Neural progenitor cell (in vitro differentiated cells): ENCODE measurements at regions not wholly inside any gene's neighbourhood (a gene's known extent, or its start where the extent isn't known, plus 50 kb on each side); places are given as distances from the start of the nearest gene placed in this dataset.
"Not testable (repeated sequence)": the region's sequence is repeated elsewhere in the genome, so short reads cannot be mapped to it uniquely, and the experiment has no call there.

Experiments
- DNase-seq: peaks from one replicate; pipeline ENCODE4 v3.0.0-alpha.2; 2016; ENCODE audit warnings: low spot score
- H2AFZ ChIP-seq: fragments of 200-600 bp; sonication (generic); replicated peaks from 2 replicates; pipeline ENCODE4 v1.6.1; 2016; ENCODE audit warnings: antibody characterized with exemption
- H3F3A ChIP-seq: fragments of 200-600 bp; sonication (generic); 2 replicates; pipeline ENCODE4 v1.6.1; 2016; ENCODE audit warnings: antibody characterized with exemption, low read depth
- H3K27ac ChIP-seq: fragments of 200-600 bp; sonication (generic); 2 replicates; pipeline ENCODE4 v1.5.1; 2016; ENCODE audit warnings: mild to moderate bottlenecking
- H3K27me3 ChIP-seq: fragments of 200-600 bp; sonication (generic); 2 replicates; pipeline ENCODE4 v1.6.1; 2016; ENCODE audit warnings: mild to moderate bottlenecking, moderate library complexity
- H3K36me3 ChIP-seq: fragments of 200-600 bp; sonication (generic); 2 replicates; pipeline ENCODE4 v1.5.1; 2016
- H3K4me1 ChIP-seq: fragments of 200-600 bp; sonication (generic); 2 replicates; pipeline ENCODE4 v1.6.1; 2016; ENCODE audit warnings: mixed run types
- H3K4me2 ChIP-seq: fragments of 200-600 bp; sonication (generic); 2 replicates; pipeline ENCODE4 v1.6.1; 2016
- H3K4me3 ChIP-seq: fragments of 200-600 bp; sonication (generic); 2 replicates; pipeline ENCODE4 v1.5.1; 2016
- H3K79me2 ChIP-seq: fragments of 200-600 bp; sonication (generic); 2 replicates; pipeline ENCODE4 v1.6.1; 2016; ENCODE audit warnings: low read depth
- H3K9ac ChIP-seq: fragments of 200-600 bp; sonication (generic); 2 replicates; pipeline ENCODE4 v1.6.1; 2016
- H3K9me3 ChIP-seq: fragments of 200-600 bp; sonication (generic); 2 replicates; pipeline ENCODE4 v1.5.1; 2016; ENCODE audit warnings: low read depth
- H4K20me1 ChIP-seq: fragments of 200-600 bp; sonication (generic); 2 replicates; pipeline ENCODE4 v1.6.1; 2016; ENCODE audit warnings: low read depth
- H3K27ac Mint-ChIP-seq: 3 replicates; pipeline ENCODE4 v1.8.0; 2021; ENCODE audit warnings: mixed read lengths
- H3K27me3 Mint-ChIP-seq: 2 replicates; pipeline ENCODE4 v1.8.0; 2022; ENCODE audit warnings: low read depth, mild to moderate bottlenecking, inconsistent platforms, moderate library complexity, mixed read lengths; ENCODE audit not compliant: insufficient read depth
- H3K36me3 Mint-ChIP-seq: 3 replicates; pipeline ENCODE4 v1.8.0; 2021; ENCODE audit warnings: mixed read lengths
- H3K4me1 Mint-ChIP-seq: 3 replicates; pipeline ENCODE4 v1.8.0; 2021; ENCODE audit warnings: mixed read lengths
- H3K4me3 Mint-ChIP-seq: 3 replicates; pipeline ENCODE4 v1.8.0; 2021; ENCODE audit warnings: mild to moderate bottlenecking, moderate library complexity, mixed read lengths
- H3K9me3 Mint-ChIP-seq: 3 replicates; pipeline ENCODE4 v1.8.0; 2020; ENCODE audit warnings: mixed read lengths
- CTCF ChIP-seq: fragments of 200-600 bp; sonication (generic); IDR thresholded peaks from 2 replicates; pipeline ENCODE4 v1.5.1; 2017; ENCODE audit warnings: antibody characterized with exemption, mild to moderate bottlenecking

DNA sequence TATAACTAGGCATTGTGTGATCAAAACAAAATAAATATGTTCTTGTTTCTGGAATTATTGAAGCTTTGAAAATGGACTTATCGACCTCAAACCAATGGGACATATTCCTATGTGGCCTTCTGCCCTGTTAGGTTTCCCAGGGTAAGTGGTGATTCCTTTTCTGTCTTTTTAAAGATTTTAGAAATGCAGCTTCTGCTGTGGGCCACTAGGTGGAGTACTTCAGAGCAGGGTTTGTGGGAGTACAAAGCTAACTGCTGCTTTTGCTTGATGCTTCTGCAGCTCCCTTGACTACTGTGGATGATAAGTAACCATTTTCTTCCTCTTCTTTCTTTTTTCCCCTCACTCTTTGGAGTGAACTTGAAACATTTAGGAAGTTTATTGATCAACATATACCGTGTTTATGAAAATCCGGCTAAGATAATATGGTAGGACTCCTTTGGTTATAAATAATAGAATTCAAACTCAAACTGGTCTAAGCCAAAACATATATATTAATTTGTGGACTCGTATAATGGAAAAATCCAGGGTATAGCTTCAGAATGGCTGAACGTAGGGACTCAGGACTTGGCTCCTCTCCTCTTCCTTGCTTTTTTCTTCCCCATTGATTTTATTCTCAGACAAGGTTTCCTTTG is 1737.7 kb upstream of the DEFB115 start:
- TF ChIP-seq CTCF = peak; percentile 36
- not testable (repeated sequence) for H3K9me3 ChIP-seq, H4K20me1 ChIP-seq, H3K4me2 ChIP-seq, H3K4me1 Mint-ChIP-seq, H3K27me3 Mint-ChIP-seq, H3K4me3 Mint-ChIP-seq, H3K27ac Mint-ChIP-seq, DNase-seq, H3K27me3 ChIP-seq, H3K9ac ChIP-seq, H3K27ac ChIP-seq, H3K36me3 ChIP-seq, H3K79me2 ChIP-seq, H3K9me3 Mint-ChIP-seq, H3K4me3 ChIP-seq, H3F3A ChIP-seq, H3K4me1 ChIP-seq, H2AFZ ChIP-seq, H3K36me3 Mint-ChIP-seq

GRCh38 chr20:29533566-29534177 is 1723.8 kb upstream of the DEFB115 start:
- not testable (repeated sequence) for H3K9me3 ChIP-seq, DNase-seq, H3K4me2 ChIP-seq, H3K9ac ChIP-seq, H3K27ac ChIP-seq, H3K79me2 ChIP-seq, H3K9me3 Mint-ChIP-seq, H3K4me1 Mint-ChIP-seq, H3K4me1 ChIP-seq, H3K27me3 Mint-ChIP-seq, H3K27ac Mint-ChIP-seq, H3K4me3 Mint-ChIP-seq, H2AFZ ChIP-seq, H3F3A ChIP-seq, H3K27me3 ChIP-seq, H3K36me3 Mint-ChIP-seq, H4K20me1 ChIP-seq, H3K36me3 ChIP-seq, H3K4me3 ChIP-seq

GRCh38 chr20:29566901-29567635 is 1690.4 kb upstream of the DEFB115 start:
- H3F3A ChIP-seq, H3K4me1 Mint-ChIP-seq, H3K9me3 Mint-ChIP-seq, H3K27ac ChIP-seq, H3K9ac ChIP-seq, H3K27me3 Mint-ChIP-seq, H3K4me1 ChIP-seq, H3K27me3 ChIP-seq, H3K36me3 Mint-ChIP-seq, H4K20me1 ChIP-seq, H2AFZ ChIP-seq, DNase-seq, H3K4me3 Mint-ChIP-seq, H3K4me3 ChIP-seq, H3K27ac Mint-ChIP-seq, H3K79me2 ChIP-seq, H3K4me2 ChIP-seq, H3K36me3 ChIP-seq, H3K9me3 ChIP-seq: not testable (repeated sequence)

DNA sequence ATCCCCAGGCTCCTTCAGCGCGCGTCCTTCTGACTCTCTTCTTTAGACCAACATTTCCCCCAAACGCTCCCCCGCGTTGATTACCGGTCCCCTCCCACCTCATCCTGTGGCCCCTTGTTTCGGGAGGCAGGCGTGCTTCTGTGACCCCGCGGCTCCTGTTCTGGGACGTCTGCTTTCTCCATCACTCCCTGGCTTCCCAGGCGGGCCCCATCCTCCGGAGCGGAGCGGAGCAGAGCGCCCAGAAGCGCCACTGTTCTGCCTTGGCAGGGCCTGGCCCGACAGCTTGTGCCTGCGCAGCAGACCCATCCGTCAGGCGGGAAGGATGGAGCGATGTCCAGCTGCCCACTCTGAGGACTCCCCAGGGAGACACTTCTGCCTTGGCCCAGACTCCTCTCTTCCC is 1689.8 kb upstream of the DEFB115 start:
- not testable (repeated sequence) for H3K36me3 Mint-ChIP-seq, H2AFZ ChIP-seq, H4K20me1 ChIP-seq, H3K9me3 Mint-ChIP-seq, H3K4me3 ChIP-seq, H3K4me2 ChIP-seq, DNase-seq, H3K27me3 Mint-ChIP-seq, H3K27ac ChIP-seq, H3K36me3 ChIP-seq, H3K4me1 ChIP-seq, H3K4me3 Mint-ChIP-seq, H3K4me1 Mint-ChIP-seq, H3F3A ChIP-seq, H3K27me3 ChIP-seq, H3K27ac Mint-ChIP-seq, H3K9ac ChIP-seq, H3K9me3 ChIP-seq, H3K79me2 ChIP-seq

GRCh38 chr20:29570126-29570525 is 1687.3 kb upstream of the DEFB115 start:
- not testable (repeated sequence) for H3K36me3 ChIP-seq, H3K27me3 Mint-ChIP-seq, H3K9ac ChIP-seq, H3K4me3 ChIP-seq, H4K20me1 ChIP-seq, H2AFZ ChIP-seq, H3K4me3 Mint-ChIP-seq, H3F3A ChIP-seq, H3K36me3 Mint-ChIP-seq, H3K4me1 ChIP-seq, H3K27ac Mint-ChIP-seq, H3K27me3 ChIP-seq, H3K27ac ChIP-seq, H3K4me2 ChIP-seq, H3K9me3 Mint-ChIP-seq, H3K79me2 ChIP-seq, DNase-seq, H3K9me3 ChIP-seq, H3K4me1 Mint-ChIP-seq

DNA sequence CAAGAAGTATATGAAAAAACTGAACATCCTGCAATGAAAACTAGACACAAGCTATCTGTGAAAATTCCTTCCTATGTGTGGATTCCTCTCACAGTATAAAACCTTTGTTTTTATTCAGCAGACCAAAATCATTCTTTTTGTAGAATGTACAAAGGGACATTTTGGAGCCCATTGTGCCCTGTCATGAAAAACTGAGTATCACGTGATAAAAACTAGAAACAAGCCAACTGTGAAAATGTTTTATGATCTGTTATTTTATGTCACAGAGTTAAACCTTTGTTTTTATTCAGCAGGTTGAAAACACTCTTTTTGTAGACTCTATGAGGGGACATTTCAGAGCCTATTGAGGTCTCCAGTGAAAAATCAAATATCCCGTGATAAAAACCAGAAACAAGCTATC is 1667.9 kb upstream of the DEFB115 start:
- not testable (repeated sequence) for H2AFZ ChIP-seq, H3K27ac Mint-ChIP-seq, H3K36me3 Mint-ChIP-seq, H3K79me2 ChIP-seq, H3K36me3 ChIP-seq, H3K9me3 Mint-ChIP-seq, H3K9me3 ChIP-seq, H3K4me3 ChIP-seq, H4K20me1 ChIP-seq, H3K9ac ChIP-seq, H3K27me3 Mint-ChIP-seq, H3K4me3 Mint-ChIP-seq, H3K4me1 ChIP-seq, H3K4me2 ChIP-seq, H3K4me1 Mint-ChIP-seq, DNase-seq, H3K27me3 ChIP-seq, H3F3A ChIP-seq, H3K27ac ChIP-seq

DNA sequence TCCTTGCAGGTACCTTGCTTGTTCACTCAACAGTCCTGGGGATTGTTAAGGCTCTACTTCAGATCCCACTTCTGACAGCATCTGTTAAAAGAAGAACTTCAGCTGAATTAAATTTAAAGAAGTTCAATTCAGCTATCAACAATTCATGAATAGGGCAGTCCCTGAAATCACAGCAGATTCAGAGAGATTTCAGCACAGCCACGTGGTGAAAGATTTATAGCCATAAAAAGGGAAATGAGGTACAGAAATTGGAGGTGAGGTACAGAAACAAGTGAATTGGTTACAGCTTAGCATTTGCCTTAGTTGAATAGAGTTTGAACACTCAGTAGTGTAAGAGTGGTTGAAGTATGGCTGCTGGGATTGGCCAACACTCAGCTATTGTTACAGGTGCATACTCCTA is 1653.3 kb upstream of the DEFB115 start:
- not testable (repeated sequence) for H4K20me1 ChIP-seq, H3K27me3 ChIP-seq, H2AFZ ChIP-seq, H3K9ac ChIP-seq, H3K36me3 Mint-ChIP-seq, H3K9me3 ChIP-seq, H3K27ac Mint-ChIP-seq, H3K4me2 ChIP-seq, H3K4me3 Mint-ChIP-seq, H3K27me3 Mint-ChIP-seq, H3K36me3 ChIP-seq, H3K4me3 ChIP-seq, H3K4me1 ChIP-seq, H3K4me1 Mint-ChIP-seq, H3F3A ChIP-seq, H3K27ac ChIP-seq, DNase-seq, H3K79me2 ChIP-seq
- peaks cover 16% of the 10 kb centered on the region for H3K9me3 Mint-ChIP-seq
